Epidermal melanocyte (primary cell): ENCODE measurements at regions not wholly inside any gene's neighbourhood (a gene's known extent, or its start where the extent isn't known, plus 50 kb on each side); places are given as distances from the start of the nearest gene placed in this dataset.
"Not testable (repeated sequence)": the region's sequence is repeated elsewhere in the genome, so short reads cannot be mapped to it uniquely, and the experiment has no call there.

Source experiments
- DNase-seq: peaks from one replicate; pipeline ENCODE4 v3.0.0; 2011; ENCODE audit warnings: low spot score; ENCODE audit not compliant: insufficient read length

DNA sequence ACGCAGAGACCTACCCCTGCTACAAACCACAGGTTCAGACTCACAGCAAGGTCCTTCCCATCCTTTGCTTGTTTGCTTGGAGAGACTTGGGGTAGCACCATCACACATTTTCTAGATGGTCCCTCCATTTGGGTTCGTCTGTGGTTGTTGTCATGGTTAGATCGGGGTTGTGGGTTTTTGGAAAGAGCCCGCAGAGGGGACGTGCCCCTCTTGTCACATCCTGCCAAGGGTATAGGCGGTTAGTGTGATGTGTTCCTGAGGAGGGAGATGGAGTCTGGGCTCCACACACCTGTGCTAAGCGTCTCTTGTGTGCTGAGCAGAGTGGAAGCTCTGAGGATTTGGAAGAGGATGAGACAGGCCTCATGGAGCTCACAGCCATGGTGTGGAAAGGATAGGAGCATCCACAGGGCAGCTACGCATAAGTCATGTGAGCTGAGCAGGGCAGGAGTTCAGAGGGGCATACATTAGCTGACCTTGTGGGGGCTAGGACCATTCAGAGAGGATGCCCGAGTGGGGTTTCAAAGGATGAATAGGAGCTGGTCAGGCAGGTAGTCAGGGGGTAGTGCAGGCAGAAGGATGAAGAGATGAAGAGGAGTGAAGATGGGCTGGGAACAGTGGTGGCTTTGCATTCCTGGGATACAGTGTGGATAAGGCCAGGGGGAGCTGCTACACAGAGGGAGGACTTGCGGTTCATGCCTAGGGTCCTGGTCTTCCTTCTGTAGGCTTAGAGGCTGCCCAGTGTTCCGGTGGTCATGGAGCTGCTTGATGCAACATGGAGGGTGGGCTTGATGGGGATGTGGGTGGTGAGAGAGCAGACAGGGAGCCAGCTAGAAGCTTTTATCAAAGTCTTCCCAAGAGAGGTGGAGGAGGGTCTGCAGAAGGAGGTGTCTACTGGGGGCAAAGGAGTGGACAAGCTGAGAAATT lies 62.9 kb downstream of the ACKR3 start:
- DNase-seq = no peak

DNA sequence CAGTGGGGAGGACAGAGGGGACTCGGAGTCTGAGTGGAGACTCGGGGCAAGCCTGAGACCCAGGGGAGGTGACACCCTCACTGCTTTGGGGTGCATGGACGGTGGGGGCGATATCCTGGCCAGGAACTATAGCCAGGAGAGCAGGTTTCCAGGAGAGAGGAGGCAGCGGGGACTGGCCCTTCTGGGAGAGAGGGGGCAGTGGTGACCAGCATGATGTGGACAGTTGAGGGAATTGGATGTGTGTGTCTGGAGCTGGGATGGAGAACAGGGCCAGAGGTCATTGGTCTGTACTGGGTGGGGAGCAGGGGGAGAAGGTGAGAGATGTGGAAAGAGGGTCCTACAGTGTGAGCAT lies 63.6 kb downstream of the ACKR3 start:
- no peak for DNase-seq

DNA sequence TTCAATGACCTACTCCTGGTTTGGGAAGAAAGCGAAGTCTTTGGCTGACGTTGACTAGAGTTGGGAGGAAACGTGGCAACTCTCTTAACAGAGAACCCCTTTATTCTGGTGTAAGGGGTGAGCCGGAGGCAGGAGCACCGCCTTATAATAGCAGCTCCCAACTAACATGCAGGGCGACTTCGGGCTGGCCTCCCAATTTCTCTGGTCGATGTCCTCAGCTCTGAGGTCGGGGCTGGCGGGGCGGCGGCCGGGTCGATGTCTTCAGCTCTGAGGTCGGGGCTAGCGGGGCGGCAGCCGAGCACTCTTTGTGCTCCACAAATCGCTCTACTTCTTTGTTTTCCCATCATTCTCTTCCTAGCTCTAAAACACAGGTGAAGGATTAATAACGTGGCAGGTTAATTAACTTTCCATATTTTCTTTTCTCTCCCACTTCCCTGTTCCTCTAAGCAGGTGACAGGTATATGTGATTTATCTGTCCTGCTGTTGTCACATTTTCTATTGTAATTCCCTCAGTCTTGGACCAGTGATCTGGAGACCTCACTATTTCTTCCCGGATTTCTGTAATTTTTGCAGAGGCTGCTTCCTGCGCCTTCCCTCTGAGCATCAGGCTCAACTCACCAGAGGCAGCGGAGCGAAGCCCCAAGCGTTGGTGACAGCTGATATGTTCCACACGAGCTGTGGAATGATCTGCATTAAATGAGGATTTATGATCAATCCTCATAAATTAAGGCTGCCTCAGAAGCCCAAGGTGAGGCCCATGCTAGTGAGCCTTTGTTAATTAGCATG lies 64.3 kb downstream of the ACKR3 start:
- DNase-seq = no peak

DNA sequence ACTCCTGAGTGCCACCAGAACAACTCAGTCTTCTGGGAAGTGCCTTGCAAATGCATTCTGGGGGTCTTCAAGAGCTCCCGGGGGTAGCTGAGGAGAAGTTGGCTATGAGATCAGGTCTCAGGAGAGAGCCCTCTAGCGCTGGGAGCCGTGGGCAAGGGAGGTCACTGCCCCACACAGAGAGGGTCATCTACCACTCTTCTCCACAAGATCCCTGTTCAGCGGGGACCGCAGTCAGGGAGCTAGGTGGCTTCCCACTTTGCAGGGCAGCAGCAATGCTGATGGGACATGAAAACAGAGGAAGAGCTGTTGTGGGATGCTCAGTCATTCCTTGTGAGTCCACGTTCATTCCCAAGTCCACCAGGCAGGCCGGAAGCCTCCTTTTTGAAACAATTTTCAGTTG lies 66.6 kb downstream of the ACKR3 start:
- no peak for DNase-seq

DNA sequence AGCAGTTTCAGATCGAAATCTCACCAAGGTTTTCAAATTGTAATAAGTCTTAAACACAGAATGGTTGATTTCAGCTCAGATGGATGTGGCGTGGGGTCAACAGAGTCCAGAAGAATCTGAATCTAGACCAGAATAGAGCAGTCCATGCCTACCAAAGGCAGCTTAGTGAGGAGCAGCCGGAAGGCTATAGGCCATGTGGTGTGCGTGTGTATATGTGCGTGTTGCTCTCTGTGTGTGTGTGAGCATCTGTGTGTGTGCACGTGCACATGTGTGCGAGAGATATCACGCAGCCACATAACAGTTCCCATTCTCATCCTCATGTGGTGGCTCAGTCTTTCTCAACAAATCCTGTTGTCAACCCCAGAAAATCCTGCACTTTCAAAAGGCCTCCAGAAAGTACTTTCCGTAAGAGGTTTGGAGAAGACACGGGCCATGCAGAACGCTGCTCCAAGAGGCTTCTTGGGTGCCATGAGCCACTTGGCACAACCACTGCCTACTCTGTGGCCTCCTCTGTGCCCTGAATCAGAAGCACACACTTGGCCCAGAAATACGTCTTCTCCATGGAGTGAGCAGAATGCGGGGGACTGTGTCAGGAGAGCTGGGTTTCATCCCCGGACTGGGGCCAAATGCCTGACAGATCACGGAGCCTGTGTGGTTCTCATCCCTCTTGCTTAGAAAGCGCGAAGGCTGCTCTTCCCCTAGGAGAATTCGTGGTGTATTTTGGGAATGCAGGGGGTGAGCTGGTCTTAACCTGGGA lies 67.3 kb downstream of the ACKR3 start:
- no peak for DNase-seq

DNA sequence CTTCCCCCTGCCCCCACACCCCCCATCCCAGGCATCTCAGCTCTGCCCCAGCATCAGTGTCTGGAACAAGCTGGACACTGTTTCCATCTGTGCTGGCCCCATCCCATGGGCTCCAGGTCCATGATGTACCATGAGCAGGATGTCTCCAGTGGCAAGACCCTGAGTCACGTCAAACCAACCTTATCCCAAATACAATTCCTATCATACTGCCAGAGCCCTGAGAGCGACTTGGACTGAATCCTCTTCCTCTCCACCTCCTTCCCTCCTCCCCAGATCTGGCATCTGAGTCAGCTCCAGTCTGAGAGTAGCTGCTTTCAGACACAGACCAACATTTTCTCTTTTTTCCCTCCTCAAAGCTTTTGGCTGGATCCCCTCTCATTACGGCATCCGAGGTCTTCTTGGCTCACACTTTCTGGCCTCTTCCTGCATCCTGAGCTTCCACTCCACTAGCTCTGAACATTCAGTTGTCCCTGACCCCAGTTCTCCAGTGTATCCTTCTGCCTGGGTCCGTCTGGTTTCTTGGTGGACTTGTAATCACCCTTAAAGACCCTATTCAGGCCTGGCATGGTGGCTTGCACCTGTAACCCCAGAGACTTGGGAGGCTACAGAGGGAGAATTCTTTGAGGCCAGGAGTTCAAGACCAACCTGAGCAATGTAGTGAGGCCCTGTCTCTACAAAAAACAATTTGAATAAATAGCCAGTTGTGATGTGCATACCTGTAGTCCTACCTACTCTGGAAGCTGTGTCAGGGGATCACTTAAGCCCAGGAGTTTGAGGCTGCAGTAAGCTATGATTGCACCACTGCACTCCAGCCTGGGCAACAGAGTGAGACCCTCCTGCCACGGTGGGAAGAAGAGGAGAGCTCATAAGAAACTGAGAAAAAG lies 68.3 kb downstream of the ACKR3 start:
- no peak for DNase-seq

DNA sequence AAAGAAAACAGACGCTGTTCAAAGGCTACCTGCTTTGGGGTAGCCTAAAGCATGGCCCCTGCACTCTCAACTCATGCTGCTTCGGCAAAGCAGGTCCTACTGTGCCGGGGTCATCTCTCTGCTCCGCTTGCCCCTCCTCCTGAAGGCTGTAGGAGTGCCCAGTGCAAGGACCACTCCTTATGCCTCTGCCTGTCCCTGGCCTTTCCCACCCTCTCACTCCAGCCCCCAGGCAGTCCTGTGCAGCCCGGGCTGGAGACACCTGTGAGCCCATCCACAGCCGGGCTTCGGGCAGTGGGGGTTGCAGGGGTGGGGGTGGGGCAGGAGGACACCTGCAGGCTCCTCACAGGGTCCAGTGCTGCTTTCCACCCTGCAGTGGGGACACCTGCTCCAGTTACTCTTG lies 69.1 kb downstream of the ACKR3 start:
- no peak for DNase-seq

DNA sequence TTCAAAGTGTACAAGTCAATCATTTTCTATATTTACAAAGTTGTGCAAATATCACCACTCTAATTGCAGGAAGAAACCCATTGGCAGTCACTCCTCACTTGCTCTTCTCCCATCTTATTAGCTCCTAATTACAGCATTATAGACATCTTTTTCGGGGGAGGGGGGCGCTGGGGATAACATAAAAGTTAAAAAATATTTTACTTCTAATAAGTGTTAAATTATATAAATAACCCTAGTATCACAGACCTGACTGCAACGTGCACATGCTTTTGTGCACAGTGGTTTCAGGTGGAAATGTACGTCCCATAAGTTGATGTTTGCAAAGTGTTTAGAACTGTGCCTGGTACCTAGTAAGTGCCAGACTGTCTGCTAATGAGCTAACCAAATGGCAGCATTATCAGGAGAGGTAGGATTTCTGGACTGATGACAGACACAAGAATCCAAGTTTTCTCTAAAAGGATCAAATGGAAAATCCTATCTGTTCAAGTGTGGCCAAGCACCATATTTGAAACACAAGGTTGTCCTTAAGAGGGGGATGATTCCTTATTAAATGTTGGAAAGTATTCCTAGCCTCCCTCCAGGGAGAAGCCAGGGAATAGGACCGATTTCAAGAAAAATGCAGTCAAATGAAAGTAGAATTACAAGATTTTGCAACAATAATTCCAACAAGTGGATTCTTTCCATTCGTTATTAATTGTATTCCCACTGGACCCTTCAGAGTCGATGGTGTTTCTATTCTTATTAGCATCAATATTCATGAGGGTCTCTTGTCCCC lies 70.0 kb downstream of the ACKR3 start:
- DNase-seq = no peak

DNA sequence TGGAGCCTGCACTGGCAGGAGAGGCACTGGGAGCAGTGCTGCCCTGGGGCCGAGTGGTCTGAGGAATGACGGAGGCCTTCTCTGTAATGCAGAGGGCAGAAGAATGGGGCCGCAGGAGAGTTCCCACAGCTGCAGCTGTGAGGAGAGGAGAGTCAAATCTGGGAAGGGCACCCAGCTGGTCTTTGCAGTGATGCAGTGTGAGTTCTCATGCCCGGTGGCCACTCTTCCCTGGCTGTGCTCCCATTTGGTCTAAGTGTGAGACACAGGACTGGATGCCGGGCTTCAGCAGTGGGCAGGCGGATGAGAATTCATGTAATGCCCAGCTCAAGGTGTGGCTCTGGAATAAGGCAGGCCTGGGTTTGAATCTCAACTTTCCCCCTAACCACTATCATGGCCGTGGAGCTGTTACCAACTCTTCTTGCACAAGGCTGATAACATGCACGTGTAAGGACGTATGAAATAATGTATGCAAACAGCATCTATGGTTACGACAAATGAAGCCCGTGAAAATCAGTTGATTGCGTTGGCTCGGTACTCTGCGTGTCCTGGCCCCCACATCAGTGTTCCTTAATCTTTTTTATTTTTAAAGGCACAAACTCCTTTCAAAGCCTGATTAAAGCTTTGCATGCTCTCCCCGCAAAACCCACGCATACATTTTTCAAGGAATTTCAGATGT lies 71.6 kb downstream of the ACKR3 start:
- DNase-seq = no peak

DNA sequence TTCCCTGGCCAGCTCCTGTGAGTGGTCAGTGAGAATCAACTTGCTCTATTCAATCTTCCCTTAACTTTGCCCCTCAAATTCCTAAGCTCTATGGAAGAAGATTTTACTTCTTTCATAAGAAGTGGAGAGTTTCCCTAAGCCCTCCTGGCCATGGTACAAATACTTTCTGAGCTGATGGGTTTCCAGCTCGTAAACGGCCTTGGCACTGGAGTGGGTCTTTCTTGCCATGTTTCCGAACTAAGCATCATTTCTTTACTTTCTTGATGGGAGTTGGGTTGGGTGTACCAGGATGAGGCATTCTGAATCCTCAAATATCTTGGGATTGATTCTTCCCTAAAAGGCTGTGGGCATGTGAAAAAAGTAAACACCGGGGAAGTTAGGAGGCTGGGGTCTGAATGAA lies 72.5 kb downstream of the ACKR3 start:
- no peak for DNase-seq

DNA sequence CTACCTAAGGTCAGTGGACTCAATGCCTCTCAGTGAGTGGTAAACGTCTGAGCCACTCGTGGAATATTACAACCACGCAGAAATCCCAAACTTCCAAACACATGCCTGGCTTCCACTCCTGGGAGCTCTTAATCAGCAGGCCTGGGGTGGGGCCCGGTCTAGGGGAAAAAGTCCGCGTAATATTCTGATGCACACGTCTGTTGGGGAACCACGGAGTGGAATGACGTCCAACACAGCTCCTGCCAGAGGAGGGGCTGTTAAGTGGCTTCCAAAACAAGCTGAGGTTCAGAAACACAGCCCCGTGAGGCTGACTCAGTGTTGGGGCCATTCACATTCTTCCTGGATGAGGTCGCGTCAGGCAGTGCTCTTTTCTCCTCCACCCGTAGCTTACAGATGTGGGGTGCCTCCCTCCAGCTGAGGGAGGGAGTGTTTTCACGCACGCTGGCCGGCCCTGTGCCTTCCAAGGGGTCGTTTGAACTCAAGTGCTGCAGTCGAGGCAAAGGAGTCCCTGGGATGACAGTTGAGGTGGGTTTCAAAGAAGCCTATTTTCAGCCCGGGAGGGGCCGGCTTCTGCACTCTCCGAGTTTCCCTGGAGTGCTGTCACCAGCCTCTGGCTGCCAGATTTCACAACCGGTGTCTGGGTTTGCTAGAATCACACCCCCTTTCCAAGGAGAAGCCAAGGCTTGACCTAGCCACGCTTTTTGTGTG lies 73.1 kb downstream of the ACKR3 start:
- DNase-seq = peak; percentile 68

DNA sequence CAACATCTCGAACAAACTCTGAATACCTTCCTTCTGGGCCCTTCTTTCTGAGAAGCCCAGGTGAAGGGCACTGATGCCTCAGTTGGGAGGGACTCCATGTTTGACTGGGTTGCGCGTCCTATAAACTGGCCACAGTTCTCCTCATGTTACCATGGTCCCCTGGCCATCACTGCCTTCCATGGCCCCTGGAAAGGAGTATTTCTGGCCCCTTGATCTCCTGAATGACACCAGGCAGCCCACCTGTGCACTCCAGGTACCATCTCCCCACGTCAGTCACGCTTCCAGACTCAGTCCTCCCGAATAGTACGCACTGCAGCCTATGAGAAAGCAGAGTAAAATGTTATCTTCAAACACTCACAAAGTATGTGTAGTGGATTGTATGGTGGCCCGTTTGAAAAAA lies 73.9 kb downstream of the ACKR3 start:
- no peak for DNase-seq

DNA sequence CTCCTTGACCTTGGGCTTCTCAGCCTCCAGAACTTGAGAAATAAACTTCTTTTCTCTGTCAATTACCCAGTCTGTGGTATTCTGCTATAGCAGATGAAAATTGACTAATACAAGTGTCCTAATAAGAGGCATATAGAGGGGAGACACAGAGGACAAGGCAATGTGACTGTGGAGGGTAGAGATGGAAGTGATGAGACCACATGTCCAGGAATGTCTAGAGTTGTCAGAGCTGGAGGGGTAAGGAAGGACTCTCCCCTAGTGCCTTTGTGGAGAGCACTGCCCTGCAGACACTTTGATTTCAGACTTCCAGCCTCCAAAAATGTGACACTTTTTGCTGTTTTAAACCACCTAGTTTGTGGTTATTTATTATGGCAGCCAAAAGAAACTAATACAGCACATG lies 74.4 kb downstream of the ACKR3 start:
- DNase-seq = no peak

DNA sequence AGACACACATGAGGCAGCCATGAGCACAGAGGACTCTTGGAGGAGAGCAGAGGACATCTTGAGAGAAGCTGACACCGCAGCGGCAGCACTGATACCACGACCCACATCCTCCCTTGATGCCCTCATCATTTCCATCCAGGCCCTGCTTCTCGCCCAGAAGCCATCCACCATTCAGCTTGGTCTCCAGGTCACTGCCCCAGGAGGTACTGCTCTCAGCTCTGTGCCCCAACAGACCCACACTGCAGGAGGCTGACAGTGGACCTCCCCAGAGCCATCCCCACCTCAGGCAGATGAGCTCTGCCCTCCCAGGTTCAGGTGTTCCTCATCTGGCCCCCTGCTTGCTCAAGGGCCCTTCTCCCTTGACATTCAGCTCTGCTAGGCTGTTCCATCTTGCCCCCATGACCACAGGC lies 74.9 kb downstream of the ACKR3 start:
- DNase-seq = no peak

DNA sequence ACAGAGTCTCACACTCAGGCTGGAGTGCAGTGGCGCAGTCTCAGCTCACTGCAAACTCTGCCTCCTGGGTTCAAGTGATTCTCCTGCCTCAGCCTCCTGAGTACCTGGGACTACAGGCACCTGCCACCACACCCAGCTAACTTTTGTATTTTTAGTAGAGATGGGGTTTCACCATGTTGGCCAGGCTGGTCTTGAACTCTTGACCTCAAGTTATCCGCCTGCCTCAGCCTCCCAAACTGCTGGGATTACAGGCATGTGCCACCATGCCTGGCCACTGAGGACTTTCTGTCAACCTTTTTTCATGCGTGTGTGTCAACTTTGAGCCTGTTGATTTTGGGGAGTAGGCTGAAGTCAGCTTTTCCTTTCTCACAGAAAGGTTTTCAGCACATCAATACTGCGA lies 75.5 kb downstream of the ACKR3 start:
- DNase-seq = not testable (repeated sequence)

DNA sequence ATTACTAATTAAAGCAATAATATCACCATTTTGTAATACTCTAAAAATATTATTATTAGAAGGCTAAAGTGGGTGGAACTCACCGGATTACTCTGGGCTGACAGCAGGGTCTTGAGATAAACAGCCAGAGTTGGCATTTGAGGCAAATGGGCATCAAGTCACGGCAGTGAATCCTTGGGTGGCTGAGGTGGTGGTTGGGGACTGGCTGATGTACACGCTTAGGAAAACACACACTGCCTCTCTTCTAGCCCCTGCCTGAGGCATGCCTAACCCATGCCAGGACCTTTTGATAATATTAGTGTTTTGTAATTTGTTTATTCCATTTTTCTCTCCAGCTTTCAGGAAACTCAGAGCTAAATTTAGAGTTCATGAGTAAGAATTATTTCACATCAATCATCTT lies 76.8 kb downstream of the ACKR3 start:
- no peak for DNase-seq

DNA sequence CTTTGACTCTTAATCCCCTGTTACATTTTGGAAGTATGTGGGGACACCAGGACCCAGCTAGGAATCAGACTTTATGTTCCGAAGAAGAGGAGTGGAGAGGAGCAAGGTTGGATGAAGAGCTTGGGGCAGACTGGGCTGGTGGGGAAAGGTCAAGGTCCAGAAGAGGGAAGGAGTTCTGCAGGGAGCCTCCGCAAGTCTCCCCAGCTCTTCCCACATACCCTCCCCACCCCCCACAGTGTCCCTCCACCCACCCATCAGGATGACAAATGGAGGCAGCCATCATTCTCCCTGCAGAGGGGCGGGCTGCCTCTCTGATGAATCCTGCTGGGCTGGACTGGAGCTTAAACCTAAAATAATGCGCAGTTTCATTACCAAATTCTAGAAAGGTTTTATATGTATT lies 77.2 kb downstream of the ACKR3 start:
- no peak for DNase-seq

DNA sequence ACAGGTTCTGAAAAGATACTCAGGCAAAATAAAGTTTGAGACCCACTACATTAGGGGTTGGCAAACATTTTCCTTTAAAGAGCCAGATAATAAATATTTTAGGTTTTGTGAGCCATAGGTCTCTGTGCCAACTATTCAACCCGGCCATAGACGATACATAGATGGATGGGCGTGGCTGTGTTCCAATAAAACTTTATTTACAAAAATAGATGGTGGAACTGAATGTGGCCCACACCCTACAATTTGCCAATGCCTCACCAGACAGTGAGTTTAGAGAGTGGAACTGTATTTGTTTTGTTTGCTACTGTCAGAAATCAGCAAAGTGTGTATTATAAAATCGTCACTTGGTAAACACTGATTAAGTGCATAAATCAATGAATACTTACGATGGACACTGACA lies 78.0 kb downstream of the ACKR3 start:
- no peak for DNase-seq

DNA sequence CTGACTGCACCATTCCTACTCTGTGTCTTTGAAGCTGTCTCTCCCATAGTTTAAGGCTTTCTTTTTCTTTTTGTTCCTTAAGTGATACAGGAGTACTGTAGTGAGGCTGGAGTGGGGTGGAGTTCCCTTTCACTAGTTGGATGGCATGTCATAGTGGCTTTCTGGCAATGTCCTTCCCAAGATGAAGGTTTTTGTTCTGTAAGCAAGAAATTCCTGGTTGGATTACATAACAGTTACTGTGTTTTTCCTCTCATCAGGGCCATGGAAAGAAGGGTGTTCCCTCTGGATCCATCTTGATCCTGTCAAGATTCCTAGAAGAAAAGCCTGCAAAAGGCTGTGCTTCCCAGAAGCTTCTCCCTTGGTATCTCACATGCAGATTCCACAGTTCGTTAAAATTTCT lies 84.2 kb downstream of the ACKR3 start:
- no peak for DNase-seq
